Caco-2 (cell line): ENCODE measurements at regions not wholly inside any gene's neighbourhood (a gene's known extent, or its start where the extent isn't known, plus 50 kb on each side); places are given as distances from the start of the nearest gene placed in this dataset.

ENCODE experiments used
- BruUV-seq: library from RNA; stranded (reverse); fragments of 400-500 nt; replicated peaks from 2 replicates; lab custom pipeline; 2021; lab: Mats Ljungman, UMichigan
- CTCF ChIA-PET: fragments of 300-600 bp; sonication (Branson Sonifier 250); formaldehyde crosslinking; loops from one replicate; lab custom pipeline; 2022; ENCODE audit warnings: antibody characterized with exemption; lab: Charles Lee
- POLR2A ChIA-PET: fragments of 300-600 bp; sonication (Branson Sonifier 250); formaldehyde crosslinking; loops from one replicate; lab custom pipeline; 2022; ENCODE audit warnings: antibody characterized with exemption; lab: Charles Lee
- DNase-seq, 2 experiments: peaks; one replicate each; pipeline versions ENCODE4 v3.0.0 to v3.0.0-alpha.2; 2020 to 2022
- H3K27me3 ChIP-seq: replicated peaks from 2 replicates; pipeline ENCODE4 v1.6.0; 2011; ENCODE audit warnings: low read length; ENCODE audit not compliant: control insufficient read depth, insufficient read depth
- H3K36me3 ChIP-seq: 2 replicates; pipeline ENCODE4 v1.5.1; 2011; ENCODE audit warnings: low read length; ENCODE audit not compliant: control insufficient read depth, insufficient read depth
- H3K4me1 ChIP-seq: fragments of 250-450 bp; sonication (Bioruptor Pico); 2 replicates; pipeline ENCODE4 v1.5.1; 2020; ENCODE audit warnings: mild to moderate bottlenecking
- H3K4me3 ChIP-seq: 2 replicates; pipeline ENCODE4 v1.5.1; 2011; ENCODE audit warnings: low read depth, mild to moderate bottlenecking, control low read depth, low read length
- H3K9me3 ChIP-seq: fragments of 250-450 bp; sonication (Bioruptor Pico); 2 replicates; pipeline ENCODE4 v1.5.1; 2020; ENCODE audit warnings: mild to moderate bottlenecking, moderate library complexity
- H3K27ac Mint-ChIP-seq: one replicate; pipeline ENCODE4 v1.8.0; 2022; ENCODE audit warnings: mixed read lengths; ENCODE audit not compliant: unreplicated experiment
- H3K27me3 Mint-ChIP-seq: one replicate; pipeline ENCODE4 v1.8.0; 2022; ENCODE audit warnings: mixed read lengths; ENCODE audit not compliant: insufficient read depth, unreplicated experiment
- H3K36me3 Mint-ChIP-seq: one replicate; pipeline ENCODE4 v1.8.0; 2022; ENCODE audit warnings: mild to moderate bottlenecking, mixed read lengths; ENCODE audit not compliant: insufficient read depth, unreplicated experiment
- H3K4me1 Mint-ChIP-seq: one replicate; pipeline ENCODE4 v1.8.0; 2022; ENCODE audit warnings: low read depth, mixed read lengths; ENCODE audit not compliant: unreplicated experiment
- H3K4me3 Mint-ChIP-seq: one replicate; pipeline ENCODE4 v1.8.0; 2022; ENCODE audit warnings: mild to moderate bottlenecking, moderate library complexity, mixed read lengths; ENCODE audit not compliant: unreplicated experiment
- H3K9me3 Mint-ChIP-seq: one replicate; pipeline ENCODE4 v1.8.0; 2022; ENCODE audit warnings: mixed read lengths; ENCODE audit not compliant: unreplicated experiment
- CTCF ChIP-seq, 2 experiments: fragments of 200-600 bp in 1 of 2; IDR thresholded peaks; 1 replicate in 1 of 2; 2 replicates in 1 of 2; pipeline versions ENCODE4 v1.5.1 to v1.8.0; 2011 to 2022; ENCODE audit warnings: antibody characterized with exemption in 1 of 2, control low read depth in 1 of 2, inconsistent platforms in 1 of 2, low read depth in 1 of 2, low read length in 1 of 2, mild to moderate bottlenecking in 1 of 2, moderate library complexity in 1 of 2; ENCODE audit not compliant: insufficient read depth in 1 of 2, severe bottlenecking in 1 of 2, unreplicated experiment in 1 of 2
- intact Hi-C: fragments of 100-400 bp; cut with micrococcal nuclease; formaldehyde crosslinking; loops from one replicate; pipeline ENCODE4 v1.10.0; 2022; ENCODE audit not compliant: unreplicated experiment

DNA sequence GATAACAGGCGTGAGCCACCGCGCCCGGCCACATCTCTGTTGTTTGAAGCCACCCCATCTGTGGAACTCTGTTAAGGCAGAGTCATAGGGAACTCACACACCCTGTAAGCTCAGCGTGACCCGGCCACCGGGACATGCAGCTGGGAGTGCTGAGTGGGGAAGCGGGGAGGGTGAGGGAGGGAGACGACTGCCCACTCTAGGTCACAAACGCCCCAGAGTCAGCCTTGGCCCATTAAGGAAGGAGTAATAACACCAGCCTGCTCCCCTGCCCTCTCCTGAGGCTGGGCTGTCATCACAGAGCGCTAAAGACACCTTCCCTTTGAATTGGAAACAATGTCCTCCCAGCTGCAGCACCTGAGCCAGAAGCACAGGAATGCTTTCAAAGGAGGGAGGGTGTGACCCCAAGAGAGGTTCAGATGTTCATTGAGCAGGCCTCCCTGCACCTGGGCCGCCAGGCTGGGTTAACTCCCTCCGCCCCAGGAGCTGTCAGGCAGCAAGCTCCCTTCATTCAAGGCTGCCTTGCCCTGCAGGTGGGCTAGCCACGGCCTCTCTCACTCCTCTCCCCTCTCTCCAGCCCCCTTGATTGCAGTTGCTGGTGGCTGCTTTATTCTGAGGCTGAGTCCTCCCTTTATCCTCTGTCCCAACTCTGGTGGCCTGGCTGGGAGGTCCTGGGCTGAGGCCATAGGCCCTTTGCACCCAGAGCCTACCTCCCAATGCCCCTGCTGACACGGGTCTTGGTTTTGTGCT, 77.2 kb upstream of the HPCAL1 start:
- H3K27ac Mint-ChIP-seq: peak overlapping the region; percentile 83
- Histone ChIP-seq H3K27me3 (no peaks in the 10 kb centered on the region), H3K4me3 (no peak overlapping the region), H3K9me3 (peaks cover 1% of the 10 kb centered on the region; the same call in 1 of the 2 replicates), H3K36me3 (no peaks in the 10 kb centered on the region), H3K4me1 (peaks cover 57% of the 10 kb centered on the region)
- no TSS peak for BruUV-seq
- no peaks in the 10 kb centered on the region for H3K36me3 Mint-ChIP-seq
- peak; percentile 78 to 85 for DNase-seq
- no peak overlapping the region for H3K4me3 Mint-ChIP-seq
- no peaks in the 10 kb centered on the region for H3K27me3 Mint-ChIP-seq
- TF ChIP-seq CTCF (IDR thresholded peaks at IDR 0.05; ENCODE audit: insufficient read depth in 1 of 2, low read depth in 1 of 2, low read length in 1 of 2, severe bottlenecking in 1 of 2, unreplicated experiment in 1 of 2): no peak
- peaks cover 55% of the 10 kb centered on the region for H3K4me1 Mint-ChIP-seq
- POLR2A ChIA-PET: interaction anchor here (0.5 kb wide), 1 partner anchor 31 kb away, joined by 3 read pairs; no protein-coding TSS in a partner anchor
- no peaks in the 10 kb centered on the region for H3K9me3 Mint-ChIP-seq
- intact Hi-C loops: loop anchor here (2.0 to 10.0 kb wide), 3 partner anchors 61 to 183 kb away; no protein-coding TSS in a partner anchor
- CTCF ChIA-PET: interaction anchor here (0.6 to 4.1 kb wide), 7 partner anchors 15 to 209 kb away, joined by 3 to 28 read pairs (median 4); partner anchors contain the start of gene HPCAL1

GRCh38 chr2:10226038-10226724, 76.5 kb upstream of the HPCAL1 start:
- POLR2A ChIA-PET: interaction anchor here (0.5 to 0.8 kb wide), 2 partner anchors 152 to 222 kb away, joined by 3 read pairs; partner anchors contain the start of gene ODC1
- intact Hi-C loops: loop anchor here (10.0 kb wide), 2 partner anchors 61 to 151 kb away; no protein-coding TSS in a partner anchor

More at GRCh38 chr2:10226038-10226724, 76.5 kb upstream of the HPCAL1 start:
- Mint-ChIP-seq H3K9me3 (no peaks in the 10 kb centered on the region), H3K27me3 (no peaks in the 10 kb centered on the region), H3K4me1 (peaks cover 55% of the 10 kb centered on the region), H3K27ac (peak overlapping the region; percentile 83), H3K36me3 (no peaks in the 10 kb centered on the region), H3K4me3 (no peak overlapping the region)
- peaks cover 57% of the 10 kb centered on the region for H3K4me1 ChIP-seq
- peak in 1 of 2 experiments; percentile 44 for DNase-seq
- no peaks in the 10 kb centered on the region for H3K36me3 ChIP-seq
- H3K27me3 ChIP-seq: no peaks in the 10 kb centered on the region
- BruUV-seq: no TSS peak
- TF ChIP-seq CTCF (IDR thresholded peaks at IDR 0.05; ENCODE audit: insufficient read depth in 1 of 2, low read depth in 1 of 2, low read length in 1 of 2, severe bottlenecking in 1 of 2, unreplicated experiment in 1 of 2): no peak
- H3K4me3 ChIP-seq: no peak overlapping the region
- CTCF ChIA-PET: interaction anchor here (1.0 to 4.1 kb wide), 5 partner anchors 14 to 209 kb away, joined by 3 to 28 read pairs (median 6); partner anchors contain the start of gene HPCAL1
- H3K9me3 ChIP-seq: peaks cover 5% of the 10 kb centered on the region; the same call in 1 of the 2 replicates
